H9 (cell line): ENCODE measurements at regions not wholly inside any gene's neighbourhood (a gene's known extent, or its start where the extent isn't known, plus 50 kb on each side); places are given as distances from the start of the nearest gene placed in this dataset.

Source experiments
- DNase-seq: peaks from one replicate; pipeline ENCODE4 v3.0.0-alpha.2; 2017
- H2AFZ ChIP-seq: one replicate; pipeline ENCODE4 v1.6.1; 2013; ENCODE audit warnings: mild to moderate bottlenecking, low read length, control low read depth, moderate library complexity
- H2AK5ac ChIP-seq: 2 replicates; pipeline ENCODE4 v1.6.1; 2013; ENCODE audit warnings: low read length, control low read depth, mixed read lengths; ENCODE audit not compliant: insufficient read length
- H2BK120ac ChIP-seq: one replicate; pipeline ENCODE4 v1.6.1; 2013; ENCODE audit warnings: low read depth, mild to moderate bottlenecking, low read length, control low read depth, inconsistent platforms; ENCODE audit not compliant: poor library complexity, severe bottlenecking
- H2BK12ac ChIP-seq: 2 replicates; pipeline ENCODE4 v1.6.1; 2013; ENCODE audit warnings: low read length, control low read depth, mixed read lengths, low read depth; ENCODE audit not compliant: insufficient read length
- H2BK15ac ChIP-seq: 2 replicates; pipeline ENCODE4 v1.6.1; 2013; ENCODE audit warnings: low read depth, low read length, control low read depth
- H2BK20ac ChIP-seq: one replicate; pipeline ENCODE4 v1.6.1; 2013; ENCODE audit warnings: low read depth, mild to moderate bottlenecking, low read length, control low read depth, inconsistent platforms; ENCODE audit not compliant: poor library complexity, severe bottlenecking
- H2BK5ac ChIP-seq: 2 replicates; pipeline ENCODE4 v1.6.1; 2013; ENCODE audit warnings: low read length, control low read depth, mixed read lengths; ENCODE audit not compliant: insufficient read length
- H3K14ac ChIP-seq: 2 replicates; pipeline ENCODE4 v1.6.1; 2013; ENCODE audit warnings: low read length, control low read depth; ENCODE audit not compliant: insufficient read depth
- H3K18ac ChIP-seq: 2 replicates; pipeline ENCODE4 v1.6.1; 2013; ENCODE audit warnings: low read depth, mild to moderate bottlenecking, mixed read lengths, low read length, control low read depth; ENCODE audit not compliant: insufficient read length
- H3K23ac ChIP-seq: 2 replicates; pipeline ENCODE4 v1.6.1; 2013; ENCODE audit warnings: low read length, control low read depth, mixed read lengths, low read depth; ENCODE audit not compliant: insufficient read length
- H3K23me2 ChIP-seq: 2 replicates; pipeline ENCODE4 v1.6.1; 2013; ENCODE audit warnings: low read depth, mild to moderate bottlenecking, mixed read lengths, low read length, control low read depth; ENCODE audit not compliant: insufficient read length, poor library complexity, severe bottlenecking
- H3K27ac ChIP-seq: 2 replicates; pipeline ENCODE4 v1.5.1; 2013; ENCODE audit warnings: low read length, control low read depth, mixed read lengths, low read depth; ENCODE audit not compliant: insufficient read length
- H3K27me3 ChIP-seq: 2 replicates; pipeline ENCODE4 v1.6.1; 2013; ENCODE audit warnings: low read length, control low read depth, inconsistent platforms; ENCODE audit not compliant: insufficient read depth
- H3K4ac ChIP-seq: 2 replicates; pipeline ENCODE4 v1.6.1; 2013; ENCODE audit warnings: low read depth, mild to moderate bottlenecking, control low read depth, inconsistent platforms, low read length, moderate library complexity
- H3K4me1 ChIP-seq: 2 replicates; pipeline ENCODE4 v1.6.1; 2013; ENCODE audit warnings: low read length, control low read depth, inconsistent platforms; ENCODE audit not compliant: insufficient read depth
- H3K4me2 ChIP-seq: 2 replicates; pipeline ENCODE4 v1.6.1; 2013; ENCODE audit warnings: low read length, control low read depth, mixed read lengths; ENCODE audit not compliant: insufficient read length, insufficient read depth
- H3K56ac ChIP-seq: 2 replicates; pipeline ENCODE4 v1.6.1; 2013; ENCODE audit warnings: low read depth, mild to moderate bottlenecking, mixed read lengths, low read length, control low read depth; ENCODE audit not compliant: insufficient read length
- H3K79me1 ChIP-seq: 2 replicates; pipeline ENCODE4 v1.6.1; 2013; ENCODE audit warnings: low read depth, mild to moderate bottlenecking, moderate library complexity, low read length, control low read depth, inconsistent platforms; ENCODE audit not compliant: insufficient read depth, poor library complexity, severe bottlenecking
- H3K79me2 ChIP-seq: 2 replicates; pipeline ENCODE4 v1.6.1; 2013; ENCODE audit warnings: low read length, control low read depth, inconsistent platforms; ENCODE audit not compliant: insufficient read depth
- H3K9ac ChIP-seq: 2 replicates; pipeline ENCODE4 v1.6.1; 2013; ENCODE audit warnings: low read length, control low read depth, mixed read lengths; ENCODE audit not compliant: insufficient read length; ENCODE audit errors: extremely low read depth
- H3K9me3 ChIP-seq: one replicate; pipeline ENCODE4 v1.6.1; 2013; ENCODE audit warnings: low read depth, low read length, inconsistent platforms; ENCODE audit not compliant: control insufficient read depth
- H3T11ph ChIP-seq: one replicate; pipeline ENCODE4 v1.6.1; 2013; ENCODE audit warnings: mild to moderate bottlenecking, low read length, control low read depth, inconsistent platforms
- H4K20me1 ChIP-seq: one replicate; pipeline ENCODE4 v1.6.1; 2013; ENCODE audit not compliant: control insufficient read depth, insufficient read length, insufficient read depth
- H4K5ac ChIP-seq: 2 replicates; pipeline ENCODE4 v1.6.1; 2013; ENCODE audit warnings: low read depth, mild to moderate bottlenecking, mixed read lengths, low read length, control low read depth; ENCODE audit not compliant: insufficient read length
- H4K8ac ChIP-seq: replicated peaks from 2 replicates; pipeline ENCODE4 v1.6.1; 2013; ENCODE audit warnings: low read length, control low read depth, mixed read lengths, low read depth; ENCODE audit not compliant: insufficient read length
- H4K91ac ChIP-seq: 2 replicates; pipeline ENCODE4 v1.6.1; 2013; ENCODE audit warnings: low read depth, mild to moderate bottlenecking, moderate library complexity, mixed read lengths, low read length, control low read depth; ENCODE audit not compliant: insufficient read length
- H3K27ac Mint-ChIP-seq, 3 experiments: 2 replicates in 2 of 3; 3 replicates in 1 of 3; pipeline ENCODE4 v1.8.0; 2020 to 2021; ENCODE audit warnings: mixed read lengths in 3 of 3, mild to moderate bottlenecking in 1 of 3, moderate library complexity in 1 of 3
- H3K27me3 Mint-ChIP-seq: 2 replicates; pipeline ENCODE4 v1.8.0; 2021; ENCODE audit warnings: low read depth, mild to moderate bottlenecking, moderate library complexity, mixed read lengths
- H3K36me3 Mint-ChIP-seq, 3 experiments: 2 replicates in 2 of 3; 3 replicates in 1 of 3; pipeline ENCODE4 v1.8.0; 2020 to 2021; ENCODE audit warnings: low read depth in 3 of 3, mixed read lengths in 3 of 3; ENCODE audit not compliant: insufficient read depth in 1 of 3
- H3K4me1 Mint-ChIP-seq, 2 experiments: 2 replicates each; pipeline ENCODE4 v1.8.0; 2020; ENCODE audit warnings: mixed read lengths in 2 of 2
- H3K4me3 Mint-ChIP-seq, 2 experiments: 2 replicates in 1 of 2; 3 replicates in 1 of 2; pipeline ENCODE4 v1.8.0; 2020 to 2021; ENCODE audit warnings: mild to moderate bottlenecking in 2 of 2, mixed read lengths in 2 of 2, moderate library complexity in 1 of 2
- H3K9me3 Mint-ChIP-seq, 2 experiments: 2 replicates in 1 of 2; 3 replicates in 1 of 2; pipeline ENCODE4 v1.8.0; 2020; ENCODE audit warnings: mild to moderate bottlenecking in 2 of 2, mixed read lengths in 2 of 2, moderate library complexity in 1 of 2
- CTCF ChIP-seq: fragments of 200-600 bp; sonication (generic); conservative IDR thresholded peaks from 3 replicates; pipeline ENCODE4 v1.8.0; 2021; ENCODE audit warnings: antibody characterized with exemption, mild to moderate bottlenecking
- WGBS: extraction: QIAGEN DNeasy Blood & Tissue Kit; methylation state at CpG from one replicate; pipeline ENCODE4 v1.1.7; 2013; ENCODE audit warnings: missing lambda C conversion rate, low lambda C conversion rate, mixed read lengths; ENCODE audit not compliant: insufficient read length; ENCODE audit errors: extremely low coverage; 5-methylcytosine and 5-hydroxymethylcytosine counted together

- Mint-ChIP-seq H3K27ac (no peak overlapping the region), H3K36me3 (no peaks in the 10 kb centered on the region; a peak in 2 of 7 replicates), H3K9me3 (no peaks in the 10 kb centered on the region), H3K4me1 (peaks cover 42 to 57% of the 10 kb centered on the region in 2 experiments), H3K4me3 (no peak overlapping the region), H3K27me3 (peaks cover 43% of the 10 kb centered on the region)
- H2AFZ ChIP-seq = no peak overlapping the region
- H2BK20ac ChIP-seq = no peak overlapping the region
- no peaks in the 10 kb centered on the region for H3K9me3 ChIP-seq
- no peak overlapping the region for H3K4ac ChIP-seq
- no peak overlapping the region for H4K5ac ChIP-seq
- TF ChIP-seq CTCF = no peak
- H3T11ph ChIP-seq = no peak overlapping the region
- no CpG with 5 or more reads among the region's 6 CpGs for WGBS
- no peak overlapping the region for H4K8ac ChIP-seq
- peaks cover 10% of the 10 kb centered on the region; the same call in 1 of the 2 replicates for H3K4me1 ChIP-seq
- no peaks in the 10 kb centered on the region for H3K23me2 ChIP-seq
- H3K14ac ChIP-seq = no peak overlapping the region
- H2AK5ac ChIP-seq = no peak overlapping the region
- H3K9ac ChIP-seq = no peak overlapping the region
- H2BK12ac ChIP-seq = no peak overlapping the region
- no peak for DNase-seq
- H2BK5ac ChIP-seq = no peak overlapping the region
- H3K27me3 ChIP-seq = no peaks in the 10 kb centered on the region
- H3K4me2 ChIP-seq = no peak overlapping the region
- H3K56ac ChIP-seq = no peak overlapping the region
- H4K91ac ChIP-seq = no peak overlapping the region
- H4K20me1 ChIP-seq = no peaks in the 10 kb centered on the region
- no peak overlapping the region for H3K27ac ChIP-seq
- no peak overlapping the region for H2BK15ac ChIP-seq
- H3K23ac ChIP-seq = no peak overlapping the region
- H3K79me1 ChIP-seq = no peaks in the 10 kb centered on the region
- H3K79me2 ChIP-seq = no peaks in the 10 kb centered on the region
- no peak overlapping the region for H2BK120ac ChIP-seq
- H3K18ac ChIP-seq = no peak overlapping the region
Observed at GRCh38 chr2:9754532-9754887, 88.8 kb upstream of the TAF1B start.
